Osteoblast (primary cell): ENCODE measurements at regions not wholly inside any gene's neighbourhood (a gene's known extent, or its start where the extent isn't known, plus 50 kb on each side); places are given as distances from the start of the nearest gene placed in this dataset.

ENCODE experiments used
- DNase-seq: peaks from one replicate; pipeline ENCODE4 v3.0.0; 2011; ENCODE audit warnings: low spot score, mixed read lengths; ENCODE audit not compliant: insufficient read length; ENCODE audit errors: missing footprints
- H2AFZ ChIP-seq: 2 replicates; pipeline ENCODE4 v1.6.0; 2011; ENCODE audit warnings: mild to moderate bottlenecking, low read length
- H3K27ac ChIP-seq: 2 replicates; pipeline ENCODE4 v1.5.1; 2011; ENCODE audit warnings: mild to moderate bottlenecking, low read depth, low read length, moderate library complexity
- H3K27me3 ChIP-seq: 2 replicates; pipeline ENCODE4 v1.6.0; 2012; ENCODE audit warnings: mild to moderate bottlenecking, control low read depth, inconsistent platforms, low read length, moderate library complexity; ENCODE audit not compliant: insufficient read depth
- H3K36me3 ChIP-seq: 2 replicates; pipeline ENCODE4 v1.5.1; 2011; ENCODE audit warnings: mild to moderate bottlenecking, low read length, control low read depth, moderate library complexity; ENCODE audit not compliant: insufficient read depth
- H3K4me1 ChIP-seq: 2 replicates; pipeline ENCODE4 v1.5.1; 2011; ENCODE audit warnings: mild to moderate bottlenecking, low read length, control low read depth, moderate library complexity; ENCODE audit not compliant: insufficient read depth
- H3K4me2 ChIP-seq: 2 replicates; pipeline ENCODE4 v1.6.0; 2011; ENCODE audit warnings: mild to moderate bottlenecking, low read length; ENCODE audit not compliant: insufficient read depth
- H3K4me3 ChIP-seq: fragments of 200-600 bp; sonication (generic); 3 replicates; pipeline ENCODE4 v1.5.1; 2012; ENCODE audit warnings: mild to moderate bottlenecking, low read length, inconsistent platforms; ENCODE audit not compliant: insufficient read depth
- H3K79me2 ChIP-seq: 2 replicates; pipeline ENCODE4 v1.6.0; 2012; ENCODE audit warnings: mild to moderate bottlenecking, low read length, control low read depth, inconsistent platforms; ENCODE audit not compliant: insufficient read depth
- H3K9me3 ChIP-seq: 2 replicates; pipeline ENCODE4 v1.5.1; 2011; ENCODE audit warnings: low read depth, low read length, control low read depth
- H4K20me1 ChIP-seq: 2 replicates; pipeline ENCODE4 v1.6.0; 2012; ENCODE audit warnings: mild to moderate bottlenecking, low read length, control low read depth; ENCODE audit not compliant: insufficient read depth
- CTCF ChIP-seq: IDR thresholded peaks from 2 replicates; pipeline ENCODE4 v1.5.1; 2011; ENCODE audit warnings: mild to moderate bottlenecking, low read depth, low read length, moderate library complexity; ENCODE audit errors: extremely low read depth

DNA sequence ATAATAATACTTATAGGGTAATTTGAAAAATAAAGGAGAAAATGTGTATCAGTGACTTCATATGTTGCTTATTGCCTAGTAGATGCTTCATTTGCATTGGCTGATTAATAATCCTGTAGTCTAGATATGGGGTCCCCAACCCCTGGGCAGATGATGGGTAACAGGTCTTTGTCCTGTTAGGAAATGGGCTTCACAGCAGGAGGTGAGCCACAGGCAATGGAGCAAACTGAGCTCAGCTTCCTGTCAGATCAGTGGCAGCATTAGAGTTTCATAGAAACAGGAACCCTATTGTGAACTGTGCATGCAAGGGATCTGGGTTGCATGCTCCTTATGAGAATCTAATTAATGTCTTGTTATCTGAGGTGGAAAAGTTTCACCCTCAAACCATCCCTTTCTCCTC, 1049.5 kb upstream of the EPHA7 start:
- Histone ChIP-seq H3K27me3 (no peaks in the 10 kb centered on the region), H4K20me1 (no peaks in the 10 kb centered on the region), H3K4me3 (no peak overlapping the region), H3K36me3 (no peaks in the 10 kb centered on the region), H3K4me2 (no peak overlapping the region), H3K27ac (no peak overlapping the region), H3K4me1 (no peaks in the 10 kb centered on the region), H2AFZ (no peak overlapping the region), H3K9me3 (peaks cover 3% of the 10 kb centered on the region), H3K79me2 (no peaks in the 10 kb centered on the region)
- TF ChIP-seq CTCF, result no peak
- DNase-seq, result no peak

DNA sequence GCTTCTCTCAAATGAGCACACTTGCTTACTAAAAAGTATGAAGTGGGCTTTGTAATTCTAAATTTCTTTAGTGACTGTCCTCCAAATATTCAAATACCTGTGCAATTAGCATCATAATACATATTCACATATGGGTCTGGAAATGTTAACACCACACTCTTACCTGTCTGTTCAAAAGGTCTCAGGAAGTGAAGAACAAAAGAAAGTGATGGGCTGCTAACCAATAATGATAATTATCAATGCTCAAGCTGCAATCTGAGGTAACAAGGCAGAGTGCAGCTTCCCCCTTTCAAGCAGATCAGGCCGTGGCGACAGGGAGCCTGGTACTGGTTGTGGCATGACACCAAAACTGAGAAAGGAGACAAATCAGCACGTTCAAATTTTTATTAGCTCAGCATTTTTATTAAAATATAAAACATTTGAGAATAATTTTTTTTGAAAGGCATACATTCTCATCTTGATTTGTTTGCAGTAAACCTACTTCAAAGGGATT, 1044.7 kb upstream of the EPHA7 start:
- no peak for DNase-seq
- Histone ChIP-seq H3K4me2 (no peak overlapping the region), H2AFZ (no peak overlapping the region), H3K79me2 (no peaks in the 10 kb centered on the region), H3K9me3 (no peaks in the 10 kb centered on the region), H3K4me1 (no peaks in the 10 kb centered on the region), H3K36me3 (no peaks in the 10 kb centered on the region), H3K27me3 (no peaks in the 10 kb centered on the region), H4K20me1 (no peaks in the 10 kb centered on the region), H3K4me3 (no peak overlapping the region), H3K27ac (no peak overlapping the region)
- no peak for TF ChIP-seq CTCF

GRCh38 chr6:94463306-94463705, 1043.9 kb upstream of the EPHA7 start:
- no peaks in the 10 kb centered on the region for H3K9me3 ChIP-seq
- no peaks in the 10 kb centered on the region for H3K79me2 ChIP-seq
- H3K4me3 ChIP-seq, result no peak overlapping the region
- H3K27ac ChIP-seq, result no peak overlapping the region
- H3K4me2 ChIP-seq, result no peak overlapping the region
- no peaks in the 10 kb centered on the region for H3K4me1 ChIP-seq
- H3K27me3 ChIP-seq, result no peaks in the 10 kb centered on the region
- no peaks in the 10 kb centered on the region for H4K20me1 ChIP-seq
- no peaks in the 10 kb centered on the region for H3K36me3 ChIP-seq
- TF ChIP-seq CTCF, result no peak
- H2AFZ ChIP-seq, result no peak overlapping the region
- no peak for DNase-seq

GRCh38 chr6:94462231-94462630, 1042.9 kb upstream of the EPHA7 start:
- no peaks in the 10 kb centered on the region for H3K79me2 ChIP-seq
- no peak overlapping the region for H3K4me2 ChIP-seq
- H3K9me3 ChIP-seq, result no peaks in the 10 kb centered on the region
- no peak overlapping the region for H2AFZ ChIP-seq
- no peaks in the 10 kb centered on the region for H3K4me1 ChIP-seq
- no peaks in the 10 kb centered on the region for H4K20me1 ChIP-seq
- no peak for DNase-seq
- H3K36me3 ChIP-seq, result no peaks in the 10 kb centered on the region
- no peak overlapping the region for H3K27ac ChIP-seq
- no peak for TF ChIP-seq CTCF
- no peaks in the 10 kb centered on the region for H3K27me3 ChIP-seq
- H3K4me3 ChIP-seq, result no peak overlapping the region
